Gastrocnemius medialis (tissue), 4 donors: ENCODE measurements at regions not wholly inside any gene's neighbourhood (a gene's known extent, or its start where the extent isn't known, plus 50 kb on each side); places are given as distances from the start of the nearest gene placed in this dataset.

Experiments used
- CTCF ChIP-seq, 5 experiments: fragments of 450-650 bp in 3 of 5; fragments of 200-600 bp in 2 of 5; sonication (generic) in 2 of 5; IDR thresholded peaks in 4 of 5; conservative IDR thresholded peaks in 1 of 5; 1 replicate in 4 of 5; 2 replicates in 1 of 5; pipeline ENCODE4 v1.5.1; 2016 to 2019; ENCODE audit warnings: antibody characterized with exemption in 5 of 5, mild to moderate bottlenecking in 3 of 5, moderate library complexity in 3 of 5
- POLR2A ChIP-seq, 2 donors: fragments of 450-650 bp; IDR thresholded peaks; one replicate each; pipeline ENCODE4 v1.6.1; 2017; ENCODE audit warnings: antibody characterized with exemption in 2 of 2, mild to moderate bottlenecking in 2 of 2, moderate library complexity in 2 of 2

GRCh38 chr2:64919261-64919660, 69.9 kb upstream of the SLC1A4 start:
- TF ChIP-seq CTCF (IDR thresholded peaks at IDR 0.05 in 4 of 5, conservative IDR thresholded peaks at IDR 0.05 in 1 of 5) (no peak), POLR2A (IDR thresholded peaks at IDR 0.05) (no peak)
